Right hindlimb (tissue), 1 donor: ENCODE measurements at regions not wholly inside any gene's neighbourhood (a gene's known extent, or its start where the extent isn't known, plus 50 kb on each side); places are given as distances from the start of the nearest gene placed in this dataset.

Experiments
- DNase-seq: peaks from one replicate; pipeline ENCODE4 v3.0.0-alpha.2; 2018

GRCh38 chr14:49220492-49220891, 365.7 kb downstream of the RPS29 start:
- DNase-seq, result no peak

- DNase-seq, result no peak
These were observed 367.6 kb downstream of the RPS29 start for GRCh38 chr14:49218436-49219092.

GRCh38 chr14:49212721-49213120, 373.5 kb downstream of the RPS29 start:
- no peak for DNase-seq

GRCh38 chr14:49209416-49209815, 376.8 kb downstream of the RPS29 start:
- no peak for DNase-seq

- peak; percentile 27 for DNase-seq
These were observed 379.4 kb downstream of the RPS29 start for GRCh38 chr14:49206828-49207227.

- DNase-seq, result no peak
These were observed 382.5 kb downstream of the RPS29 start for GRCh38 chr14:49203676-49204075.

GRCh38 chr14:49199159-49199558, 387.0 kb downstream of the RPS29 start:
- no peak for DNase-seq

- DNase-seq, result no peak
These were observed 389.9 kb downstream of the RPS29 start for GRCh38 chr14:49196327-49196726.

GRCh38 chr14:49194067-49194466, 392.1 kb downstream of the RPS29 start:
- peak; percentile 69 for DNase-seq

- no peak for DNase-seq
These were observed 392.7 kb downstream of the RPS29 start for GRCh38 chr14:49193332-49194065.

- DNase-seq, result no peak
These were observed 394.8 kb downstream of the RPS29 start for GRCh38 chr14:49191380-49191779.

GRCh38 chr14:49189375-49189774, 396.8 kb downstream of the RPS29 start:
- DNase-seq, result no peak

GRCh38 chr14:49187799-49188198, 398.4 kb downstream of the RPS29 start:
- DNase-seq, result no peak

GRCh38 chr14:49173765-49174373, 412.3 kb downstream of the RPS29 start:
- peak; percentile 56 for DNase-seq

GRCh38 chr14:49164074-49164473, 422.1 kb downstream of the RPS29 start:
- DNase-seq, result no peak

- DNase-seq, result no peak
These were observed 425.2 kb downstream of the RPS29 start for GRCh38 chr14:49160983-49161382.

GRCh38 chr14:49159081-49159480, 427.1 kb downstream of the RPS29 start:
- DNase-seq, result no peak

- no peak for DNase-seq
These were observed 446.6 kb downstream of the RPS29 start for GRCh38 chr14:49139593-49139992.

GRCh38 chr14:49134940-49135339, 451.2 kb downstream of the RPS29 start:
- no peak for DNase-seq

GRCh38 chr14:49121246-49121645, 464.9 kb downstream of the RPS29 start:
- no peak for DNase-seq

GRCh38 chr14:49114161-49114893, 471.9 kb downstream of the RPS29 start:
- DNase-seq, result no peak

GRCh38 chr14:49106741-49107667, 479.2 kb downstream of the RPS29 start:
- no peak for DNase-seq
